ENCODE measurements at regions not wholly inside any gene's neighbourhood (a gene's known extent, or its start where the extent isn't known, plus 50 kb on each side); places are given as distances from the start of the nearest gene placed in this dataset.

- TF ChIP-seq POLR2A (IDR thresholded peaks at IDR 0.05; ENCODE audit: borderline replicate concordance, extremely low read depth, insufficient read depth, insufficient read length) (no peak), JUND (IDR thresholded peaks at IDR 0.05) (no peak)
- TF ChIP-seq, protein P1, sequence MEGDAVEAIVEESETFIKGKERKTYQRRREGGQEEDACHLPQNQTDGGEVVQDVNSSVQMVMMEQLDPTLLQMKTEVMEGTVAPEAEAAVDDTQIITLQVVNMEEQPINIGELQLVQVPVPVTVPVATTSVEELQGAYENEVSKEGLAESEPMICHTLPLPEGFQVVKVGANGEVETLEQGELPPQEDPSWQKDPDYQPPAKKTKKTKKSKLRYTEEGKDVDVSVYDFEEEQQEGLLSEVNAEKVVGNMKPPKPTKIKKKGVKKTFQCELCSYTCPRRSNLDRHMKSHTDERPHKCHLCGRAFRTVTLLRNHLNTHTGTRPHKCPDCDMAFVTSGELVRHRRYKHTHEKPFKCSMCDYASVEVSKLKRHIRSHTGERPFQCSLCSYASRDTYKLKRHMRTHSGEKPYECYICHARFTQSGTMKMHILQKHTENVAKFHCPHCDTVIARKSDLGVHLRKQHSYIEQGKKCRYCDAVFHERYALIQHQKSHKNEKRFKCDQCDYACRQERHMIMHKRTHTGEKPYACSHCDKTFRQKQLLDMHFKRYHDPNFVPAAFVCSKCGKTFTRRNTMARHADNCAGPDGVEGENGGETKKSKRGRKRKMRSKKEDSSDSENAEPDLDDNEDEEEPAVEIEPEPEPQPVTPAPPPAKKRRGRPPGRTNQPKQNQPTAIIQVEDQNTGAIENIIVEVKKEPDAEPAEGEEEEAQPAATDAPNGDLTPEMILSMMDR (IDR thresholded peaks at IDR 0.05 in 2 of 3, conservative IDR thresholded peaks at IDR 0.05 in 1 of 3; ENCODE audit: borderline replicate concordance in 1 of 3, insufficient read depth in 1 of 3, low read depth in 2 of 3, low read length in 2 of 3): no peak
Measured at GRCh38 chr17:52724578-52724977, 566.1 kb upstream of the CA10 start.

Measured in HCT116 (cell line).